NCI-H748 (cell line): ENCODE measurements at regions not wholly inside any gene's neighbourhood (a gene's known extent, or its start where the extent isn't known, plus 50 kb on each side); places are given as distances from the start of the nearest gene placed in this dataset.
"Not testable (repeated sequence)": the region's sequence is repeated elsewhere in the genome, so short reads cannot be mapped to it uniquely, and the experiment has no call there.

Experiments used
- DNase-seq: peaks from one replicate; lab custom pipeline; 2025; ENCODE audit not compliant: unreplicated experiment; lab: John Stamatoyannopoulos, UW

- no peak for DNase-seq
Measured at GRCh38 chr5:36778336-36778735, 98.2 kb upstream of the NIPBL start.

GRCh38 chr5:36782612-36783011, 94.0 kb upstream of the NIPBL start:
- DNase-seq = not testable (repeated sequence)

GRCh38 chr5:36786448-36787012, 90.0 kb upstream of the NIPBL start:
- no peak for DNase-seq

- DNase-seq = no peak
Measured at GRCh38 chr5:36787365-36788093, 89.0 kb upstream of the NIPBL start.

- DNase-seq = no peak
Measured at GRCh38 chr5:36790847-36791246, 85.7 kb upstream of the NIPBL start.

GRCh38 chr5:36792560-36793180, 83.9 kb upstream of the NIPBL start:
- DNase-seq = no peak

- no peak for DNase-seq
Measured at GRCh38 chr5:36795366-36795765, 81.2 kb upstream of the NIPBL start.

- no peak for DNase-seq
Measured at GRCh38 chr5:36796155-36796554, 80.4 kb upstream of the NIPBL start.

GRCh38 chr5:36801523-36801922, 75.0 kb upstream of the NIPBL start:
- no peak for DNase-seq

- DNase-seq = no peak
Measured at GRCh38 chr5:36802187-36802586, 74.4 kb upstream of the NIPBL start.

GRCh38 chr5:36813249-36813648, 63.3 kb upstream of the NIPBL start:
- DNase-seq = not testable (repeated sequence)

GRCh38 chr5:36815871-36816270, 60.7 kb upstream of the NIPBL start:
- no peak for DNase-seq

- peak; percentile 50 for DNase-seq
Measured at GRCh38 chr5:36820900-36821299, 55.7 kb upstream of the NIPBL start.

GRCh38 chr5:36826694-36827093, 49.9 kb upstream of the NIPBL start:
- DNase-seq = no peak
